ENCODE measurements at regions not wholly inside any gene's neighbourhood (a gene's known extent, or its start where the extent isn't known, plus 50 kb on each side); places are given as distances from the start of the nearest gene placed in this dataset.
"Not testable (repeated sequence)": the region's sequence is repeated elsewhere in the genome, so short reads cannot be mapped to it uniquely, and the experiment has no call there.

- DNase-seq (ENCODE audit: low read depth) = no peak
- H3K4me3 ChIP-seq (ENCODE audit: low read length) = no peak overlapping the region
- TF ChIP-seq CTCF (IDR thresholded peaks at IDR 0.05; ENCODE audit: insufficient read depth, low read depth, low read length, missing control alignments) = no peak
Observed at GRCh38 chr4:26248647-26249046, 72.2 kb upstream of the RBPJ start.

GRCh38 chr4:26252349-26253025, 68.3 kb upstream of the RBPJ start:
- no peak for DNase-seq (ENCODE audit: low read depth)
- H3K4me3 ChIP-seq (ENCODE audit: low read length) = no peak overlapping the region
- TF ChIP-seq CTCF (IDR thresholded peaks at IDR 0.05; ENCODE audit: insufficient read depth, low read depth, low read length, missing control alignments) = no peak

GRCh38 chr4:26253968-26254367, 66.8 kb upstream of the RBPJ start:
- no peak overlapping the region for H3K4me3 ChIP-seq (ENCODE audit: low read length)
- no peak for TF ChIP-seq CTCF (IDR thresholded peaks at IDR 0.05; ENCODE audit: insufficient read depth, low read depth, low read length, missing control alignments)

GRCh38 chr4:26255989-26256388, 64.8 kb upstream of the RBPJ start:
- DNase-seq (ENCODE audit: low read depth) = no peak
- no peak for TF ChIP-seq CTCF (IDR thresholded peaks at IDR 0.05; ENCODE audit: insufficient read depth, low read depth, low read length, missing control alignments)
- no peak overlapping the region for H3K4me3 ChIP-seq (ENCODE audit: low read length)

More at GRCh38 chr4:26253968-26254367, 66.8 kb upstream of the RBPJ start:
- no peak for DNase-seq (ENCODE audit: low read depth)

GRCh38 chr4:26257444-26257843, 63.4 kb upstream of the RBPJ start:
- not testable (repeated sequence) for H3K4me3 ChIP-seq (ENCODE audit: low read length); DNase-seq (ENCODE audit: low read depth)

- DNase-seq (ENCODE audit: low read depth) = no peak
- H3K4me3 ChIP-seq (ENCODE audit: low read length) = no peak overlapping the region
- no peak for TF ChIP-seq CTCF (IDR thresholded peaks at IDR 0.05; ENCODE audit: insufficient read depth, low read depth, low read length, missing control alignments)
Observed at GRCh38 chr4:26257850-26258249, 63.0 kb upstream of the RBPJ start.

GRCh38 chr4:26260571-26260970, 60.2 kb upstream of the RBPJ start:
- DNase-seq (ENCODE audit: low read depth) = no peak
- TF ChIP-seq CTCF (IDR thresholded peaks at IDR 0.05; ENCODE audit: insufficient read depth, low read depth, low read length, missing control alignments) = no peak
- no peak overlapping the region for H3K4me3 ChIP-seq (ENCODE audit: low read length)
